Mesothelial cell of epicardium (in vitro differentiated cells): ENCODE measurements at regions not wholly inside any gene's neighbourhood (a gene's known extent, or its start where the extent isn't known, plus 50 kb on each side); places are given as distances from the start of the nearest gene placed in this dataset.

ENCODE experiments used
- DNase-seq, 2 experiments: peaks; one replicate each; pipeline ENCODE4 v3.0.0; 2021; ENCODE audit warnings: low spot score in 2 of 2; ENCODE audit not compliant: unreplicated experiment in 2 of 2
- H3K27ac Mint-ChIP-seq: 2 replicates; pipeline ENCODE4 v1.8.0; 2021; ENCODE audit warnings: mixed read lengths
- H3K27me3 Mint-ChIP-seq: 2 replicates; pipeline ENCODE4 v1.8.0; 2021; ENCODE audit warnings: low read depth, mixed read lengths
- H3K36me3 Mint-ChIP-seq: 2 replicates; pipeline ENCODE4 v1.8.0; 2021; ENCODE audit warnings: mixed read lengths
- H3K4me1 Mint-ChIP-seq: 2 replicates; pipeline ENCODE4 v1.8.0; 2021; ENCODE audit warnings: mixed read lengths
- H3K4me3 Mint-ChIP-seq: 2 replicates; pipeline ENCODE4 v1.8.0; 2021; ENCODE audit warnings: mild to moderate bottlenecking, moderate library complexity, mixed read lengths
- H3K9me3 Mint-ChIP-seq: 2 replicates; pipeline ENCODE4 v1.8.0; 2021; ENCODE audit warnings: mixed read lengths
- TF ChIP-seq, protein P1 (sequence below): fragments of 200-600 bp; sonication (generic); IDR thresholded peaks from one replicate; pipeline ENCODE4 v1.5.0; 2021; ENCODE audit warnings: antibody characterized with exemption; ENCODE audit not compliant: unreplicated experiment

DNA sequence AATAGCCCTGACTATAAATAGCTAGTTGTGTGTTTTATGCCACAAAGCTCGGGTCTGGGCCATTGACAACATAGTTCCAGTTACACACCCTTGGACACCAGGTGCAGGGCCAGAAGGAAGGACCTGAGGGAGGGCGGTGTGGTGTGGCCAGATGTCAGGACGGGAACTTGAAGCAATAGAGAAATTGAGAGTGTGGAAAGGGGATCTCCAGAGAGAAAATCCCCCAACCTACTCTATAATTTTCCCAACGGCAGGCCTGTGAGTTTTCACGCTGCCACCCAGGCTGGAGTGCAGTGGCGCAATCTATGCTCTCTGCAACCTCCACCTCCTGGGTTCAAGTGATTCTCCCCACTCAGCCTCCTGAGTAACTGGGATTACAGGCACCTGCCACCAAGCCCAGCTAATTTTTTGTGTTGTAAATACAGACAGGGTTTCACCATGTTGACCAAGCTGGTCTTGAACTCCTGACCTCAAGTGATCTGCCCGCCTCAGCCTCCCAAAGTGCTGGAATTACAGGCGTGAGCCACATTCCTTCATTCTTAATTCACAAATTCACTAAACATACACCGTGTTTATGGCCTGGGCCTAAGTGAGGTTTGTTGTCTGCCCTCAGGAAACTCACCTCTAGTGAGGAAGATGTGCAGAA is 70.8 kb upstream of the KLF13 start:
- no peak overlapping the region for H3K4me3 Mint-ChIP-seq
- peaks cover 2% of the 10 kb centered on the region for H3K36me3 Mint-ChIP-seq
- TF ChIP-seq, protein P1, sequence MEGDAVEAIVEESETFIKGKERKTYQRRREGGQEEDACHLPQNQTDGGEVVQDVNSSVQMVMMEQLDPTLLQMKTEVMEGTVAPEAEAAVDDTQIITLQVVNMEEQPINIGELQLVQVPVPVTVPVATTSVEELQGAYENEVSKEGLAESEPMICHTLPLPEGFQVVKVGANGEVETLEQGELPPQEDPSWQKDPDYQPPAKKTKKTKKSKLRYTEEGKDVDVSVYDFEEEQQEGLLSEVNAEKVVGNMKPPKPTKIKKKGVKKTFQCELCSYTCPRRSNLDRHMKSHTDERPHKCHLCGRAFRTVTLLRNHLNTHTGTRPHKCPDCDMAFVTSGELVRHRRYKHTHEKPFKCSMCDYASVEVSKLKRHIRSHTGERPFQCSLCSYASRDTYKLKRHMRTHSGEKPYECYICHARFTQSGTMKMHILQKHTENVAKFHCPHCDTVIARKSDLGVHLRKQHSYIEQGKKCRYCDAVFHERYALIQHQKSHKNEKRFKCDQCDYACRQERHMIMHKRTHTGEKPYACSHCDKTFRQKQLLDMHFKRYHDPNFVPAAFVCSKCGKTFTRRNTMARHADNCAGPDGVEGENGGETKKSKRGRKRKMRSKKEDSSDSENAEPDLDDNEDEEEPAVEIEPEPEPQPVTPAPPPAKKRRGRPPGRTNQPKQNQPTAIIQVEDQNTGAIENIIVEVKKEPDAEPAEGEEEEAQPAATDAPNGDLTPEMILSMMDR, result no peak

DNA sequence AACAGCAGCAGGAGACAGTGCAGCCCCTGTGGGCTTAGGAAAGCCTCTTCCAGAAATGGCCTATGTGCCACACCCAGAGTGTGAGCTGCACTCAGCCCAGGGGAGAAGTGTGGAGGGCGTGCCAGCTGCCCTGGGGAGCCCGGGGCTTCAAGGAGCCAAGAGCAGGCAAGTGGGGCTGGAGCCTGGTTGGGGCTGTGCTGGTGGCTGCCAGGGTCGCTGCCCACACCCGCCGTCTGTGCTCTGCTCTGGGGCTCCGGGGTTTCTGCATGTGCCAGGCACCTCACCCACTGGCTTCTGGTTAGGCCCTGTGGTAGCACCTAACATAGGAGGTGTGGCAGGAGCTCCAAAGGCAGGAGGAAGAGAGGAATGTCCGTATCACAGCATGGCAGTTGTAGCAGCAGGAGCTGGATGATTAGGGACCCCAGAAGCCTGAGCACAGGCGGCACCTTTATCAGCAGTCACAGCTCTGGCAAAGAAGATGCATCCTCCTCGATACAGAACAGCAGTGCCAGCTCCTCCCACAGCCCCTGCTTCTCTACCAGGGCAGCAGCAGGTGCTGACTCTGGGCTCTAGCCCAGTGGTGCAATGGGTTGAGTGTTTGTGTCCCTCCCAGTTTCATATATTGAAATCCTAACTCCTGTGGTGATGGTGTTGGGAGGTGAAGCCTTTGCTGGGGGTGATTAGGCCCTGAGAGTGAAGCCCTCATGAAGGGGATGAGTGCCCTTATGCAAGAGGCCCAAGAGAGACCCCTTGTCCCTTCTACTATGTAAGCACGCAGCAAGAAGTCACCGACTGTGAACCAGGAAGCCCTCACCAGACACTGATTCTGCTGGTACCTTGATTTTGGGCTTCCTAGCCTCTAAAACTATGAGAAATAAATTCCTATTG is 70.0 kb upstream of the KLF13 start:
- Mint-ChIP-seq H3K27ac (no peak overlapping the region), H3K27me3 (peaks cover 8% of the 10 kb centered on the region), H3K36me3 (peaks cover 2% of the 10 kb centered on the region), H3K4me3 (no peak overlapping the region), H3K4me1 (peaks cover 10% of the 10 kb centered on the region), H3K9me3 (peaks cover 9% of the 10 kb centered on the region)
- TF ChIP-seq, protein P1, result no peak
- no peak for DNase-seq

More for the DNA sequence above, 70.8 kb upstream of the KLF13 start:
- Mint-ChIP-seq H3K4me1 (peaks cover 10% of the 10 kb centered on the region), H3K27ac (no peak overlapping the region), H3K9me3 (peaks cover 9% of the 10 kb centered on the region), H3K27me3 (peaks cover 8% of the 10 kb centered on the region)
- DNase-seq, result no peak

DNA sequence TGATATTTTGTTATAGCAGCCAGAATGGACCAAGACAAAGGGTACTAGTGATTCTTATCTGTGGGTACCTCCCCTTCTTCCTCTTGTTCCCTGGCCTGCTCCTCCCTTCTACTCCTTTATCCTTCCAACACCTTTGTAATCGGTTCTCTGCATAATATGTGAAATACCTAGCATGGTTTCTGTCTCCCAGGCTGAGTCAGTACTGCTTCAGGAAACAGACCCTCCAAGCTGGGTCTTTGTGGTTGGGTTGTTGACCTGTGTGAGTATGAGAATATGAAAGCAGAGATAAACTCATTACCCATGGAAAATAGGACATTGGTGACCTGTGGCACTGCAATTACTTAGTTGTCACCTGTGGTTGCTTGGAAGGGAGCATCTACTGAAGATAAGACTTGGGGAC is 69.3 kb upstream of the KLF13 start:
- H3K4me1 Mint-ChIP-seq, result peaks cover 10% of the 10 kb centered on the region
- DNase-seq, result no peak
- peaks cover 9% of the 10 kb centered on the region for H3K9me3 Mint-ChIP-seq
- H3K36me3 Mint-ChIP-seq, result peaks cover 2% of the 10 kb centered on the region
- TF ChIP-seq, protein P1, result no peak
- no peak overlapping the region for H3K4me3 Mint-ChIP-seq
- H3K27ac Mint-ChIP-seq, result no peak overlapping the region
- H3K27me3 Mint-ChIP-seq, result peaks cover 6% of the 10 kb centered on the region

DNA sequence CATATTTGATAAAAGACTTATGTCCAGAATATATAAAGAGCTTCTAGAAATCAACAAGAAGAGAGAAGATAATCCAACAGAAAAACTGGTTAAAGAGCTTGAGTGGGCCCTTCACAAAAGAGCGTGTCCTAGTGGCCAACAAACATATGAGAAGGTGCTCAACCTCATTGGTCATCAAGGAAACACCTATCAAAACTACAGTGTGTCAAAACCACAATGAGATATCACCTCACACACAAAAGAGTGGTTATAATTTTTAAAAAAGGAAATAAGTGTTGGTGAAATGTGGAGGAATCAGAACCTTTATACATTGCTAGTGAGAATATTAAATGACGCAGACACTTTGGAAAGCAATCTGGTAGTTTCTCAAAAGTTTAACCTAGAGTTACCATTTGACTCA is 68.4 kb upstream of the KLF13 start:
- peaks cover 9% of the 10 kb centered on the region for H3K9me3 Mint-ChIP-seq
- H3K27ac Mint-ChIP-seq, result no peak overlapping the region

DNA sequence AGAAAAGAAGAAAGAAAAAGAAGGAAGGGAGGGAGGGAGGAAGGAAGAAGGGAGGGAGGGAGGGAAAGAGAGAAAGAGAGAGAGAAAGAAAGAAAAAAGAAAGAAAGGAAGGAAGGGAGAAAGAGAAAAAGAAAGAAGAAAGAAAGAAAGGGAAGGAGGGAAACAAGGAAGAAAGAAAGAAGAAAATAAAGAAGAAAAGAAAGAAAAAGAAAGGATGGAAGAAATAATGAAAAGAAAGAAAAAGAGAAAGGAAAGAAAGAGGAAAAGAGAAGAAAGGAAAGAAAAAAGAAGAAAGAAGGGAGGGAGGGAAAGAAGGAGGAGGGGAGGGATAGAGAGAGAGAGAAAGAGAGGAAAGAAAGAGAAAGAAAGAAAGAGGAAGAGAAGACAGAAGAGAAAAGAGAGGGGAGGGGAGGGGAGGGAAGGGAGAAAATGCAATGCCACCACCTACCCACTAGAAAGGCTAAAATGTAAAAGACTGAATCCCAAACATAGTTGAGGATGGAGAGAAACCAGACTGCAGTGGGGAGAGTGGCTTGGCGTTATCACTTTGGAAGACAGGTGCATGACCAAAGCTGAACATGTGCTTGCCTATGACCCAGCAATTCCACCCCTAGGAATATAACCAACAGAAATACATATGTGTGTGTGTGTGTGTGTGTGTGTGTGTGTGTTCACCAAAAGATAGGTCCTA is 66.9 kb upstream of the KLF13 start:
- DNase-seq, result no peak
- Mint-ChIP-seq H3K27me3 (peaks cover 2% of the 10 kb centered on the region), H3K27ac (no peak overlapping the region), H3K36me3 (no peaks in the 10 kb centered on the region), H3K4me3 (no peak overlapping the region), H3K9me3 (peaks cover 6% of the 10 kb centered on the region), H3K4me1 (peaks cover 6% of the 10 kb centered on the region)
- TF ChIP-seq, protein P1, result no peak

More for the DNA sequence above, 68.4 kb upstream of the KLF13 start:
- Mint-ChIP-seq H3K4me3 (no peak overlapping the region), H3K27me3 (peaks cover 2% of the 10 kb centered on the region), H3K4me1 (peaks cover 10% of the 10 kb centered on the region), H3K36me3 (peaks cover 2% of the 10 kb centered on the region)
- no peak for DNase-seq
- TF ChIP-seq, protein P1, result no peak
